Kidney epithelial cell (primary cell): ENCODE measurements at regions not wholly inside any gene's neighbourhood (a gene's known extent, or its start where the extent isn't known, plus 50 kb on each side); places are given as distances from the start of the nearest gene placed in this dataset.

Experiments used
- DNase-seq: peaks from one replicate; pipeline ENCODE4 v3.0.0-alpha.2; 2010; ENCODE audit warnings: low read depth
- H3K27me3 ChIP-seq: 2 replicates; pipeline ENCODE4 v1.6.0; 2011; ENCODE audit warnings: low read length; ENCODE audit not compliant: control insufficient read depth, insufficient read depth
- H3K36me3 ChIP-seq: 2 replicates; pipeline ENCODE4 v1.5.1; 2011; ENCODE audit warnings: low read length; ENCODE audit not compliant: control insufficient read depth, insufficient read depth
- H3K4me3 ChIP-seq: 2 replicates; pipeline ENCODE4 v1.5.1; 2011; ENCODE audit warnings: low read depth, mild to moderate bottlenecking, control low read depth, low read length
- TF ChIP-seq, protein P1 (sequence below): IDR thresholded peaks from 2 replicates; pipeline ENCODE4 v1.5.1; 2011; ENCODE audit warnings: mild to moderate bottlenecking, moderate library complexity, low read length, control low read depth, inconsistent platforms; ENCODE audit not compliant: insufficient read depth, poor library complexity, severe bottlenecking

DNA sequence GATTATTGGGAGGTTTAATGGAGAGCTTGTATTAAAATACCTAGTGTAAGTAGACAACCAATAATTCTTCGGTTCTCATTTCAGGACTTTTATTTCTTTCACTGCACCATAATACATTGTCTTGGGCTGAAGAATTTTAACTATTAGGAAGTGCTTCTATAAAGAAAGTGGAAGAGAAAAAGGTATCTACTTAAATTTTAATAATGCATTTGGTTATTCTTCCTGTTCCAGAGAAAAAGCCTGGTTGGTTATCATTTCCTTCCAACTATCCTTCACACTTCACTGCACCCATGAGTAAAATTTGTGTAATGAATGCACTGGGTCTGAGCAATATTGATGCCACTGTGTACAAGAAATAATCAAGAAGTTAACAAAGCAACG is 629.0 kb upstream of the DPP6 start:
- Histone ChIP-seq H3K4me3 (no peak overlapping the region), H3K36me3 (no peaks in the 10 kb centered on the region), H3K27me3 (no peaks in the 10 kb centered on the region)
- DNase-seq, result no peak
- TF ChIP-seq, protein P1, sequence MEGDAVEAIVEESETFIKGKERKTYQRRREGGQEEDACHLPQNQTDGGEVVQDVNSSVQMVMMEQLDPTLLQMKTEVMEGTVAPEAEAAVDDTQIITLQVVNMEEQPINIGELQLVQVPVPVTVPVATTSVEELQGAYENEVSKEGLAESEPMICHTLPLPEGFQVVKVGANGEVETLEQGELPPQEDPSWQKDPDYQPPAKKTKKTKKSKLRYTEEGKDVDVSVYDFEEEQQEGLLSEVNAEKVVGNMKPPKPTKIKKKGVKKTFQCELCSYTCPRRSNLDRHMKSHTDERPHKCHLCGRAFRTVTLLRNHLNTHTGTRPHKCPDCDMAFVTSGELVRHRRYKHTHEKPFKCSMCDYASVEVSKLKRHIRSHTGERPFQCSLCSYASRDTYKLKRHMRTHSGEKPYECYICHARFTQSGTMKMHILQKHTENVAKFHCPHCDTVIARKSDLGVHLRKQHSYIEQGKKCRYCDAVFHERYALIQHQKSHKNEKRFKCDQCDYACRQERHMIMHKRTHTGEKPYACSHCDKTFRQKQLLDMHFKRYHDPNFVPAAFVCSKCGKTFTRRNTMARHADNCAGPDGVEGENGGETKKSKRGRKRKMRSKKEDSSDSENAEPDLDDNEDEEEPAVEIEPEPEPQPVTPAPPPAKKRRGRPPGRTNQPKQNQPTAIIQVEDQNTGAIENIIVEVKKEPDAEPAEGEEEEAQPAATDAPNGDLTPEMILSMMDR, result no peak

- H3K36me3 ChIP-seq, result no peaks in the 10 kb centered on the region
- TF ChIP-seq, protein P1, result no peak
- H3K4me3 ChIP-seq, result no peak overlapping the region
- no peaks in the 10 kb centered on the region for H3K27me3 ChIP-seq
- no peak for DNase-seq
Observed at GRCh38 chr7:153430931-153431330, 621.3 kb upstream of the DPP6 start.

GRCh38 chr7:153432063-153432462 is 620.1 kb upstream of the DPP6 start:
- H3K4me3 ChIP-seq, result no peak overlapping the region
- TF ChIP-seq, protein P1, result no peak
- H3K27me3 ChIP-seq, result no peaks in the 10 kb centered on the region
- DNase-seq, result no peak
- no peaks in the 10 kb centered on the region for H3K36me3 ChIP-seq

- H3K27me3 ChIP-seq, result no peaks in the 10 kb centered on the region
- no peak for DNase-seq
- TF ChIP-seq, protein P1, result no peak
- H3K4me3 ChIP-seq, result no peak overlapping the region
- no peaks in the 10 kb centered on the region for H3K36me3 ChIP-seq
Observed at GRCh38 chr7:153433223-153433622, 619.0 kb upstream of the DPP6 start.

- Histone ChIP-seq H3K27me3 (no peaks in the 10 kb centered on the region), H3K4me3 (no peak overlapping the region), H3K36me3 (no peaks in the 10 kb centered on the region)
- TF ChIP-seq, protein P1, result no peak
- DNase-seq, result no peak
Observed at GRCh38 chr7:153440715-153441114, 611.5 kb upstream of the DPP6 start.

GRCh38 chr7:153443032-153443701 is 609.0 kb upstream of the DPP6 start:
- H3K4me3 ChIP-seq, result no peak overlapping the region
- no peaks in the 10 kb centered on the region for H3K36me3 ChIP-seq
- TF ChIP-seq, protein P1, result no peak
- DNase-seq, result no peak
- no peaks in the 10 kb centered on the region for H3K27me3 ChIP-seq
